OCI-LY1 (cell line): ENCODE measurements at regions not wholly inside any gene's neighbourhood (a gene's known extent, or its start where the extent isn't known, plus 50 kb on each side); places are given as distances from the start of the nearest gene placed in this dataset.

Source experiments
- H2AFZ ChIP-seq: fragments of 200-600 bp; sonication (generic), shearing (Covaris generic); 2 replicates; pipeline ENCODE4 v1.6.0; 2014; ENCODE audit warnings: antibody characterized with exemption, mild to moderate bottlenecking, low read length
- H3F3A ChIP-seq: fragments of 200-600 bp; sonication (generic), shearing (Covaris generic); 2 replicates; pipeline ENCODE4 v1.6.0; 2014; ENCODE audit warnings: mild to moderate bottlenecking, antibody characterized with exemption, low read length, moderate library complexity; ENCODE audit not compliant: insufficient read depth
- H3K27ac ChIP-seq: fragments of 200-600 bp; sonication (generic); 2 replicates; pipeline ENCODE4 v1.5.1; 2014; ENCODE audit warnings: low read length, mixed run types, mild to moderate bottlenecking, low read depth; ENCODE audit not compliant: poor library complexity, severe bottlenecking
- H3K27me3 ChIP-seq: fragments of 200-600 bp; sonication (generic); 2 replicates; pipeline ENCODE4 v1.6.0; 2014; ENCODE audit warnings: antibody characterized with exemption, mild to moderate bottlenecking, low read length, moderate library complexity; ENCODE audit not compliant: insufficient read depth
- H3K36me3 ChIP-seq: fragments of 200-600 bp; sonication (generic); 2 replicates; pipeline ENCODE4 v1.6.1; 2014; ENCODE audit warnings: mild to moderate bottlenecking, antibody characterized with exemption, low read length, moderate library complexity, mixed read lengths; ENCODE audit not compliant: insufficient read depth
- H3K4me1 ChIP-seq: fragments of 200-600 bp; sonication (generic); 2 replicates; pipeline ENCODE4 v1.5.1; 2014; ENCODE audit warnings: mild to moderate bottlenecking, low read length, moderate library complexity; ENCODE audit not compliant: insufficient read depth, severe bottlenecking
- H3K4me2 ChIP-seq: fragments of 200-600 bp; sonication (generic), shearing (Covaris generic); 2 replicates; pipeline ENCODE4 v1.6.1; 2014; ENCODE audit warnings: low read length
- H3K4me3 ChIP-seq: fragments of 200-600 bp; sonication (generic); 2 replicates; pipeline ENCODE4 v1.5.1; 2014; ENCODE audit warnings: low read length, low read depth, mild to moderate bottlenecking, mixed read lengths; ENCODE audit not compliant: poor library complexity, severe bottlenecking
- H3K79me2 ChIP-seq: fragments of 200-600 bp; shearing (Covaris generic); 2 replicates; pipeline ENCODE4 v1.6.1; 2016; ENCODE audit warnings: mixed run types, low read length, mixed read lengths; ENCODE audit not compliant: insufficient read depth
- H3K9ac ChIP-seq: fragments of 200-600 bp; sonication (generic), shearing (Covaris generic); 2 replicates; pipeline ENCODE4 v1.6.1; 2014; ENCODE audit warnings: mild to moderate bottlenecking, low read length, mixed read lengths
- H3K9me2 ChIP-seq: fragments of 200-600 bp; sonication (generic), shearing (Covaris generic); 2 replicates; pipeline ENCODE4 v1.6.1; 2014; ENCODE audit warnings: low read depth, mild to moderate bottlenecking, low read length, mixed read lengths
- H3K9me3 ChIP-seq: fragments of 200-600 bp; shearing (Covaris generic); 2 replicates; pipeline ENCODE4 v1.6.1; 2014; ENCODE audit warnings: low read length, mixed read lengths
- H4K20me1 ChIP-seq: fragments of 200-600 bp; sonication (generic), shearing (Covaris generic); 2 replicates; pipeline ENCODE4 v1.6.0; 2016; ENCODE audit warnings: mild to moderate bottlenecking, low read length; ENCODE audit not compliant: insufficient read depth
- CTCF ChIP-seq: fragments of 200-600 bp; sonication (generic), shearing (Covaris generic); IDR thresholded peaks from 2 replicates; pipeline ENCODE4 v1.5.1; 2017; ENCODE audit warnings: mild to moderate bottlenecking, antibody characterized with exemption, low read length, moderate library complexity, mixed read lengths
- EZH2 ChIP-seq: fragments of 200-600 bp; sonication (generic), shearing (Covaris generic); IDR thresholded peaks from 2 replicates; pipeline ENCODE4 v1.8.0; 2017; ENCODE audit warnings: borderline replicate concordance, mixed run types, mild to moderate bottlenecking, antibody characterized with exemption, low read length, moderate library complexity, mixed read lengths

- Histone ChIP-seq H3K9me3 (no peaks in the 10 kb centered on the region), H3K4me1 (no peaks in the 10 kb centered on the region), H3K9me2 (no peaks in the 10 kb centered on the region), H3K27ac (no peak overlapping the region), H3F3A (no peaks in the 10 kb centered on the region), H2AFZ (no peak overlapping the region), H3K79me2 (no peaks in the 10 kb centered on the region), H4K20me1 (no peaks in the 10 kb centered on the region), H3K9ac (no peak overlapping the region), H3K4me3 (no peak overlapping the region), H3K27me3 (0 out of 2 replicates have a peak, but pooled peaks cover 3% of the 10 kb centered on the region), H3K4me2 (no peak overlapping the region), H3K36me3 (no peaks in the 10 kb centered on the region)
- TF ChIP-seq EZH2 (no peak), CTCF (no peak)
These were observed 213.5 kb downstream of the CTTN start for GRCh38 chr11:70611821-70612220.

- no peaks in the 10 kb centered on the region for H4K20me1 ChIP-seq
- H3K4me1 ChIP-seq, result no peaks in the 10 kb centered on the region
- H2AFZ ChIP-seq, result no peak overlapping the region
- H3K79me2 ChIP-seq, result no peaks in the 10 kb centered on the region
- H3K9me2 ChIP-seq, result no peaks in the 10 kb centered on the region
- H3F3A ChIP-seq, result no peaks in the 10 kb centered on the region
- H3K9ac ChIP-seq, result no peak overlapping the region
- TF ChIP-seq EZH2 (no peak), CTCF (no peak)
- H3K9me3 ChIP-seq, result no peaks in the 10 kb centered on the region
- no peaks in the 10 kb centered on the region for H3K36me3 ChIP-seq
- no peaks in the 10 kb centered on the region for H3K27me3 ChIP-seq
- no peak overlapping the region for H3K4me3 ChIP-seq
- no peak overlapping the region for H3K27ac ChIP-seq
- no peak overlapping the region for H3K4me2 ChIP-seq
These were observed 214.3 kb downstream of the CTTN start for GRCh38 chr11:70612459-70613141.

- Histone ChIP-seq H2AFZ (no peak overlapping the region), H3K9ac (no peak overlapping the region), H3K79me2 (no peaks in the 10 kb centered on the region), H3K4me1 (no peaks in the 10 kb centered on the region), H3K36me3 (no peaks in the 10 kb centered on the region), H3F3A (no peaks in the 10 kb centered on the region), H3K4me2 (no peak overlapping the region), H3K27me3 (no peaks in the 10 kb centered on the region), H3K9me3 (no peaks in the 10 kb centered on the region), H3K4me3 (no peak overlapping the region), H3K9me2 (no peaks in the 10 kb centered on the region), H3K27ac (no peak overlapping the region), H4K20me1 (no peaks in the 10 kb centered on the region)
- TF ChIP-seq CTCF (no peak), EZH2 (no peak)
These were observed 215.8 kb downstream of the CTTN start for GRCh38 chr11:70614034-70614681.
